ENCODE measurements at regions not wholly inside any gene's neighbourhood (a gene's known extent, or its start where the extent isn't known, plus 50 kb on each side); places are given as distances from the start of the nearest gene placed in this dataset.

DNA sequence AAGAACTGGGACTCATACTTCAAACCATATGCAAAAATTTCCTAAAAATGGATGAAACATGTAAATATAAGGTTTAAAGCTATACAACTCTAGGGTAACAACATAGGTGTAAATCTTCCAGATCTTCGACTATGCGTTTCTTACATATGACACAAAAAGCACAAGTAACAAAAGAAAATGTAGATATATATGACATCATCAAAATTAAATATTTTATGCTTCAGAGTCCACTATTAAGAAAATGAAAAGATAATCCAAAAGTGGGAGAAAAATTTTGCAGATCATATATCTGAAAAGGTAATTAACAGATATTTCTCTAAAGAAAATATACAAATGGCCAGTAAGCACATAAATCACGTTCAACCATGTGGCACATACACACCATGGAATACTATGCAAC, 164.2 kb upstream of the ACTRT1 start:
- Mint-ChIP-seq H3K9me3 (peaks cover 36 to 65% of the 10 kb centered on the region in 2 experiments), H3K4me1 (no peaks in the 10 kb centered on the region), H3K4me3 (no peak overlapping the region), H3K27me3 (ENCODE audit: low read depth) (no peaks in the 10 kb centered on the region), H3K36me3 (ENCODE audit: insufficient read depth in 1 of 3, low read depth in 3 of 3) (peaks cover 2 to 10% (median 3%) of the 10 kb centered on the region in 3 experiments; a peak in 4 of 7 replicates), H3K27ac (no peak overlapping the region)
- H3K4me1 ChIP-seq (ENCODE audit: insufficient read depth, low read length) = no peaks in the 10 kb centered on the region
- no peak overlapping the region for H3K56ac ChIP-seq (ENCODE audit: insufficient read length, low read depth, low read length)
- no peaks in the 10 kb centered on the region for H4K20me1 ChIP-seq (ENCODE audit: control insufficient read depth, insufficient read depth, insufficient read length)
- H4K91ac ChIP-seq (ENCODE audit: insufficient read length, low read depth, low read length) = no peak overlapping the region
- H3K9ac ChIP-seq (ENCODE audit: extremely low read depth, insufficient read length, low read length) = no peak overlapping the region
- no CpG with 5 or more reads among the region's 3 CpGs for WGBS (ENCODE audit: extremely low coverage, insufficient read length, low lambda C conversion rate)
- H2BK12ac ChIP-seq (ENCODE audit: insufficient read length, low read depth, low read length) = no peak overlapping the region
- no peaks in the 10 kb centered on the region for H3K9me3 ChIP-seq (ENCODE audit: control insufficient read depth, low read depth, low read length)
- no peaks in the 10 kb centered on the region for H3K79me1 ChIP-seq (ENCODE audit: insufficient read depth, low read depth, low read length, poor library complexity, severe bottlenecking)
- DNase-seq = no peak
- no peak overlapping the region for H2AK5ac ChIP-seq (ENCODE audit: insufficient read length, low read length)
- no peak overlapping the region for H3K4ac ChIP-seq (ENCODE audit: low read depth, low read length)
- no peaks in the 10 kb centered on the region for H3K79me2 ChIP-seq (ENCODE audit: insufficient read depth, low read length)
- no peak overlapping the region for H2BK15ac ChIP-seq (ENCODE audit: low read depth, low read length)
- H2AFZ ChIP-seq (ENCODE audit: low read length) = no peak overlapping the region
- no peak overlapping the region for H3K23ac ChIP-seq (ENCODE audit: insufficient read length, low read depth, low read length)
- no peaks in the 10 kb centered on the region for H3K27me3 ChIP-seq (ENCODE audit: insufficient read depth, low read length)
- no peak overlapping the region for H4K8ac ChIP-seq (replicated peaks; ENCODE audit: insufficient read length, low read depth, low read length)
- H3K14ac ChIP-seq (ENCODE audit: insufficient read depth, low read length) = no peak overlapping the region
- no peak overlapping the region for H4K5ac ChIP-seq (ENCODE audit: insufficient read length, low read depth, low read length)
- H3K4me2 ChIP-seq (ENCODE audit: insufficient read depth, insufficient read length, low read length) = no peak overlapping the region
- no peaks in the 10 kb centered on the region for H3K23me2 ChIP-seq (ENCODE audit: insufficient read length, low read depth, low read length, poor library complexity, severe bottlenecking)
- no peak overlapping the region for H2BK20ac ChIP-seq (ENCODE audit: low read depth, low read length, poor library complexity, severe bottlenecking)
- TF ChIP-seq, protein P1, sequence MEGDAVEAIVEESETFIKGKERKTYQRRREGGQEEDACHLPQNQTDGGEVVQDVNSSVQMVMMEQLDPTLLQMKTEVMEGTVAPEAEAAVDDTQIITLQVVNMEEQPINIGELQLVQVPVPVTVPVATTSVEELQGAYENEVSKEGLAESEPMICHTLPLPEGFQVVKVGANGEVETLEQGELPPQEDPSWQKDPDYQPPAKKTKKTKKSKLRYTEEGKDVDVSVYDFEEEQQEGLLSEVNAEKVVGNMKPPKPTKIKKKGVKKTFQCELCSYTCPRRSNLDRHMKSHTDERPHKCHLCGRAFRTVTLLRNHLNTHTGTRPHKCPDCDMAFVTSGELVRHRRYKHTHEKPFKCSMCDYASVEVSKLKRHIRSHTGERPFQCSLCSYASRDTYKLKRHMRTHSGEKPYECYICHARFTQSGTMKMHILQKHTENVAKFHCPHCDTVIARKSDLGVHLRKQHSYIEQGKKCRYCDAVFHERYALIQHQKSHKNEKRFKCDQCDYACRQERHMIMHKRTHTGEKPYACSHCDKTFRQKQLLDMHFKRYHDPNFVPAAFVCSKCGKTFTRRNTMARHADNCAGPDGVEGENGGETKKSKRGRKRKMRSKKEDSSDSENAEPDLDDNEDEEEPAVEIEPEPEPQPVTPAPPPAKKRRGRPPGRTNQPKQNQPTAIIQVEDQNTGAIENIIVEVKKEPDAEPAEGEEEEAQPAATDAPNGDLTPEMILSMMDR (conservative IDR thresholded peaks at IDR 0.05) = no peak
- no peak overlapping the region for H2BK5ac ChIP-seq (ENCODE audit: insufficient read length, low read length)
- H3K27ac ChIP-seq (ENCODE audit: insufficient read length, low read depth, low read length) = no peak overlapping the region
- H3K18ac ChIP-seq (ENCODE audit: insufficient read length, low read depth, low read length) = no peak overlapping the region
- no peak overlapping the region for H2BK120ac ChIP-seq (ENCODE audit: low read depth, low read length, poor library complexity, severe bottlenecking)
- H3T11ph ChIP-seq (ENCODE audit: low read length) = no peak overlapping the region

Data from H9 (cell line).